T-helper 2 cell (primary cell): ENCODE measurements at regions not wholly inside any gene's neighbourhood (a gene's known extent, or its start where the extent isn't known, plus 50 kb on each side); places are given as distances from the start of the nearest gene placed in this dataset.

Experiments
- DNase-seq, 5 experiments: peaks; one replicate each; pipeline versions ENCODE4 v3.0.0 to v3.0.0-alpha.2; 2012 to 2022

- no peak for DNase-seq
These were observed 58.6 kb upstream of the ARID5B start for GRCh38 chr10:61842755-61843497.

GRCh38 chr10:61844116-61844822, 57.2 kb upstream of the ARID5B start:
- no peak for DNase-seq

- no peak for DNase-seq
These were observed 56.1 kb upstream of the ARID5B start for GRCh38 chr10:61845196-61845949.

GRCh38 chr10:61845950-61846268, 55.6 kb upstream of the ARID5B start:
- DNase-seq, result no peak

GRCh38 chr10:61846370-61847031, 55.0 kb upstream of the ARID5B start:
- DNase-seq, result peak in 1 of 5 experiments; percentile 55

GRCh38 chr10:61847087-61847486, 54.4 kb upstream of the ARID5B start:
- DNase-seq, result peak in 1 of 5 experiments; percentile 66

- no peak for DNase-seq
These were observed 53.9 kb upstream of the ARID5B start for GRCh38 chr10:61847640-61848039.

GRCh38 chr10:61850376-61850775, 51.1 kb upstream of the ARID5B start:
- no peak for DNase-seq
